ENCODE measurements at regions not wholly inside any gene's neighbourhood (a gene's known extent, or its start where the extent isn't known, plus 50 kb on each side); places are given as distances from the start of the nearest gene placed in this dataset.

- no peak for DNase-seq
These were observed 98.0 kb upstream of the TMPRSS2 start for GRCh38 chr21:41605934-41606285.

GRCh38 chr21:41605178-41605933, 97.4 kb upstream of the TMPRSS2 start:
- no peak for DNase-seq

DNA sequence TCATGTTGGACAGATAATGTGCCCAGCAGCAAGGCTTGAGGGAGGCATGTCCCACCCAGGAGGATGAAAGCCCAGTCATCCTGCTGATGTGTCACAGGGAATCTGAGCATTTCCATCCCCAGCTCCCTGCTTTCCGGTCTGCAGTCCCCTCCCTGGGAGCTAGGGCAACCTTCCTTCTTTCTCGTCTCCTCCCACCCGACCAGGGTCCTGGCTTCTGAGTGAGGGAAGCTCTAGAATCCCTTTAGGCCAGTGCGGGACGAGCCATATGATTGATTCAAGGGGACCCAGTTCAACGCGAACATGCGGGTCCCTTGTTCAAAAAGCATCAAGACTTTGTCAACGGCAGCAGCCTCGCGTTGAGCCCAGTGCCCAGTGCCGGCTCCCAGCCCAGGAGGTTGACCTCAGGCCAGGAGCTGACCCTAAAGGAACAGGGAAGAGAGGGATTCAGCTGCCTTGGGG, 96.7 kb upstream of the TMPRSS2 start:
- no peak for DNase-seq

- DNase-seq, result no peak
These were observed 95.5 kb upstream of the TMPRSS2 start for GRCh38 chr21:41603476-41603875.

GRCh38 chr21:41602531-41602930, 94.6 kb upstream of the TMPRSS2 start:
- no peak for DNase-seq

DNA sequence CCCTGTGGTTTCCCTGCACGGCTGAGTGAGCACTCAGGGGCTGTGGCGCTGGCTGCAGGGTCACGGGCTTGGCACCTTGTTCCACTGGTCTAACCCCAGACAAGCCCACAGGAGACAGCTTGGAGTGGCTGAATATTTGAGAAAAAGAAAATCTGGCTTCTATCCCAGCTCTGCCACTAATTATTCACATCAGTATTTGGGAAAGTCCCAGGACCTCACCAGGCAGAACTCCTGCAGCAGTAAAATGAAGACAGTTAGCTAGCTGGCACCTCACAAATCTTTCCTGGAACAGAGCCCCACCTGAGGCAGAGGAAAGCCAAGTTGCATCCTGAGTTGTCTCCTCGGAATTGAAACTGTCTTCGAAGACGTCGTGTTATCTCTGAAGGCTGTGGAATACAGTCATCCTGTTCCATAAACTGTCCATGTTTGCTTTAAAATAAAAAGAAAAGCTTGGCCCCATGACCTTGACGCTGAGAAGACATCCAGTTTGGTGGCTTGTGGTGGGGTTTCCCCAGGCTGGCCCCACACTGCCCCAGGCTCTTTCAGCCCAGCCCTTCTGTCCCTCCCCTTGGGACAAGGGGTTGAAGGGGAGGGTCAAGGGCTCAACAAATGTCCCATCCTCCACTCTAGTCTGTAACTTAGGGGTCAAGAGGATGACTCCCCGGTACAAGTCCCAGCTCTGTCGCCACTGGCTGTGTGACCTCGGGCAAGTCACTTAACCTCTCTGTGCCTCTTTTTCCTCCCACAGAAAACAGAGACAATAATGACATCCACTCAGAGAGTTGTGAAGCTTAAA, 93.8 kb upstream of the TMPRSS2 start:
- DNase-seq, result no peak

GRCh38 chr21:41600961-41601572, 93.1 kb upstream of the TMPRSS2 start:
- no peak for DNase-seq

- no peak for DNase-seq
These were observed 92.6 kb upstream of the TMPRSS2 start for GRCh38 chr21:41600556-41600955.

- no peak for DNase-seq
These were observed 92.2 kb upstream of the TMPRSS2 start for GRCh38 chr21:41600116-41600515.

GRCh38 chr21:41598561-41599431, 90.8 kb upstream of the TMPRSS2 start:
- DNase-seq, result no peak

DNA sequence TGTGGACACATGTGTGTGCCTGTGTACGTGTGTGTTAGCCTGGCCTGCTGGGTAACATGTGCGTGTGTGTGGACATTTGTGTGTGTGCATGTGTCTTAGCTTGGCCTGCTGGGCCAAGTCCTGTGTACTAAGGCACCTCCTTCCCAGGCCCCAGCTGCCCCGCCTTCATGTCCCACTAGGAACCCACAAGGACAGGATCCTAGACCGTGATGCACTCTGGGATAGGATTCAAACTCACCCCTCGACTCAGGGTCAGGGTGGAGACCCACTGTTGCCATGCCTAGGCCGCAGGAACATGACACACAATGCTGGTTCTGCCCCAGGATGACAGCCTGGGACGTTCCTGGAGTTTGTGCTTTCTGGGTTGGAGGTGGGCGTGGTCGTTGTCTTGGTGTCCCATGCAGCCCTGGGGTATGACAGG, 89.9 kb upstream of the TMPRSS2 start:
- no peak for DNase-seq

GRCh38 chr21:41597227-41597626, 89.3 kb upstream of the TMPRSS2 start:
- DNase-seq, result no peak

- DNase-seq, result no peak
These were observed 88.4 kb upstream of the TMPRSS2 start for GRCh38 chr21:41596241-41596925.

DNA sequence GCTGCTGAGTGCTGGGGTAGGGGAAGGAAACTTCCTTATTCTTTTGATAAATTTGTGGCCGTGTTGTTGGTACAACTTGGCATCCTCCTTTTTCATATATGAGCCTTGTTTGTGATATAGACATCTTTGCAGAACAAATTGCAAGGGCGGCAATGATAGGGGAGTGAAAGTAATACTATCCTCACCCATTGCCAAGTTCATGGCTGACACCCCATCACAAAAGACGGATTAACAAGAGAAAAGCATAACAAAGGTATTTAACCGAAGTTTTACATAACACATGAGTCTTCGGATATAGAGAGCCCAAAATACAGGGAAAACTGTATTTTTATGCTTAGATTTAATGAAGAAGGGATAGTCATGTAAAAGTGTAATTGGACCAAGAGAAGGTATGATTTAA, 86.3 kb upstream of the TMPRSS2 start:
- no peak for DNase-seq

DNA sequence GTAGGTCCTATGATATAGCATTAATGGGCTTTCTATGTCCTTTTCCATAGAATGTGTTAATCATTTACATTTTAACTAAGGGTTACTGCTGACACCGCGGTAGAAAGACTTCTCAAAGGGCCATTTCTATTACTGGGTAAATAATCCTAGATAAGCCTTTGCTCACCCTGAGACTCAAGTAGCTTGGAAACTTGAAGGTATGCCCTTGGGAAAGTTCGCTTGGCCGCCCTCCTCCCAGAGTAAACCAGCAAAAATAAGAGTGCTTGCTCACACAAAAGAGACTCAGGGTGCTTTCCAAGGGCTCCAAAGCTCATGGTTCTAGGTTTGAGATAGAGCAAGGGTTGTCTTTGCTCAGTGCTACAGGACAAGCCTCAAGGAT, 85.8 kb upstream of the TMPRSS2 start:
- no peak for DNase-seq

- no peak for DNase-seq
These were observed 85.2 kb upstream of the TMPRSS2 start for GRCh38 chr21:41593051-41593759.

DNA sequence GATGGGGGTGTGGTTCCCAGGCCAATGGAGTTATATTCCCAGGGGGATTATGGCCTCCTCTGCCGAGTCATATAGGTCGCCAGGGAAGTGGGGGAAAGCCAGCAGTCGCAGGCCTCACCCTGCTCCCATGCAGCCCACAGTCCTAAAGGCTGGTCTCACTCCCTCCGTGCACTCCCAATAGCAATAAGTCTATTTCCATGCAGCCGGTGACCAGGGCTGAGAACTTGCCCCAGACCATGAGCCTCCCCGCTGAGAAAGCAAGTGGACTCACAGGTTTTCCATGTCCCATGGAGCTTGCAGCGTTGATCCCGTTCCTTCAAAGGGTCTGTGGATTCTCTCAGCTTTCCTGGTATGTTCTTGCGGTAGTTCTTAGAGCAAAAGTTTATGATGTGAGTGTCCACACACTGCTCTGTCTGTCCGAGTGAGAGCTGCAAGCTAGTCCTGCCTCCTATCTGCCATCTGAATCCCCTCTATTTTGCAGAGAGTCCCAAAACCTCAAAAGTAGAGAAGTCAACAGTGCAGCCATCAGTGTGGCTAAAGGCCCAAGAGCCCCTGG, 81.7 kb upstream of the TMPRSS2 start:
- DNase-seq, result no peak

- DNase-seq, result no peak
These were observed 81.2 kb upstream of the TMPRSS2 start for GRCh38 chr21:41589131-41589530.

GRCh38 chr21:41585199-41585994, 77.4 kb upstream of the TMPRSS2 start:
- DNase-seq, result no peak

- DNase-seq, result no peak
These were observed 76.7 kb upstream of the TMPRSS2 start for GRCh38 chr21:41584603-41585176.

Measured in activated CD4-positive, alpha-beta T cell treated with anti-CD3 and anti-CD28 coated beads for 4 hours (primary cell).